HG03045 (cell line): ENCODE measurements at regions not wholly inside any gene's neighbourhood (a gene's known extent, or its start where the extent isn't known, plus 50 kb on each side); places are given as distances from the start of the nearest gene placed in this dataset.
"Not testable (repeated sequence)": the region's sequence is repeated elsewhere in the genome, so short reads cannot be mapped to it uniquely, and the experiment has no call there.

Experiments
- ATAC-seq: cut with Tn5 transposase; IDR thresholded peaks from one replicate; pipeline ENCODE4 v1.9.1; 2021; ENCODE audit warnings: mild to moderate bottlenecking, moderate library complexity; ENCODE audit not compliant: unreplicated experiment

GRCh38 chr6:148602136-148602535 is 144.7 kb upstream of the UST start:
- ATAC-seq = no peak

GRCh38 chr6:148608199-148608951 is 138.5 kb upstream of the UST start:
- ATAC-seq = no peak

GRCh38 chr6:148611213-148611612 is 135.6 kb upstream of the UST start:
- no peak for ATAC-seq

- no peak for ATAC-seq
These were observed 134.8 kb upstream of the UST start for GRCh38 chr6:148612043-148612442.

GRCh38 chr6:148614602-148615001 is 132.2 kb upstream of the UST start:
- ATAC-seq = no peak

GRCh38 chr6:148616841-148617240 is 130.0 kb upstream of the UST start:
- ATAC-seq = no peak

- no peak for ATAC-seq
These were observed 129.3 kb upstream of the UST start for GRCh38 chr6:148617530-148617929.

- no peak for ATAC-seq
These were observed 126.9 kb upstream of the UST start for GRCh38 chr6:148619891-148620290.

GRCh38 chr6:148620579-148621298 is 126.1 kb upstream of the UST start:
- ATAC-seq = peak; percentile 49

GRCh38 chr6:148625609-148626008 is 121.2 kb upstream of the UST start:
- no peak for ATAC-seq

GRCh38 chr6:148628251-148628650 is 118.6 kb upstream of the UST start:
- ATAC-seq = no peak

- ATAC-seq = no peak
These were observed 117.6 kb upstream of the UST start for GRCh38 chr6:148629181-148629580.

- no peak for ATAC-seq
These were observed 117.0 kb upstream of the UST start for GRCh38 chr6:148629592-148630465.

GRCh38 chr6:148635070-148635743 is 111.6 kb upstream of the UST start:
- ATAC-seq = no peak

GRCh38 chr6:148641836-148642235 is 105.0 kb upstream of the UST start:
- not testable (repeated sequence) for ATAC-seq

GRCh38 chr6:148643208-148643607 is 103.6 kb upstream of the UST start:
- ATAC-seq = not testable (repeated sequence)

- not testable (repeated sequence) for ATAC-seq
These were observed 101.8 kb upstream of the UST start for GRCh38 chr6:148645049-148645448.

- no peak for ATAC-seq
These were observed 97.9 kb upstream of the UST start for GRCh38 chr6:148648754-148649453.

GRCh38 chr6:148649454-148649963 is 97.3 kb upstream of the UST start:
- no peak for ATAC-seq

- no peak for ATAC-seq
These were observed 95.8 kb upstream of the UST start for GRCh38 chr6:148650941-148651505.
